ENCODE measurements at regions not wholly inside any gene's neighbourhood (a gene's known extent, or its start where the extent isn't known, plus 50 kb on each side); places are given as distances from the start of the nearest gene placed in this dataset.

DNA sequence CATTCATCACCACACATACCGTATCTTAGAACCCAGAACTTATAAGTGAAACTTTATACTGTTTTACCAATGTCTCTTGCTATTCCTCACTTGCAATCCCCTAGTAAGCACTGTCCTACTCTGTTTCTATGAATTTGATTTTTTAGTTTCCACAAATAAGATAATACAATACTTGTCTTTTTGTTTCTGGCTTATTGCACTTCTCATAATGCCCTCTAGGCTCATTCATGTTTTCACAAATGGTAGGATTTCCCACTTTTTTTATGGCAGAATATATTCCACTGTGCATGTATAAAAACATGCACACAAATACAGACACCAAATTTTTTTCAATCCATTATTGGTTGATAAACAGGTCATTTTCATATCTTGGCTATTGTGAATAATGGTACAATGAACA lies 1742.3 kb upstream of the NUDT12 start:
- TF ChIP-seq, protein P1, sequence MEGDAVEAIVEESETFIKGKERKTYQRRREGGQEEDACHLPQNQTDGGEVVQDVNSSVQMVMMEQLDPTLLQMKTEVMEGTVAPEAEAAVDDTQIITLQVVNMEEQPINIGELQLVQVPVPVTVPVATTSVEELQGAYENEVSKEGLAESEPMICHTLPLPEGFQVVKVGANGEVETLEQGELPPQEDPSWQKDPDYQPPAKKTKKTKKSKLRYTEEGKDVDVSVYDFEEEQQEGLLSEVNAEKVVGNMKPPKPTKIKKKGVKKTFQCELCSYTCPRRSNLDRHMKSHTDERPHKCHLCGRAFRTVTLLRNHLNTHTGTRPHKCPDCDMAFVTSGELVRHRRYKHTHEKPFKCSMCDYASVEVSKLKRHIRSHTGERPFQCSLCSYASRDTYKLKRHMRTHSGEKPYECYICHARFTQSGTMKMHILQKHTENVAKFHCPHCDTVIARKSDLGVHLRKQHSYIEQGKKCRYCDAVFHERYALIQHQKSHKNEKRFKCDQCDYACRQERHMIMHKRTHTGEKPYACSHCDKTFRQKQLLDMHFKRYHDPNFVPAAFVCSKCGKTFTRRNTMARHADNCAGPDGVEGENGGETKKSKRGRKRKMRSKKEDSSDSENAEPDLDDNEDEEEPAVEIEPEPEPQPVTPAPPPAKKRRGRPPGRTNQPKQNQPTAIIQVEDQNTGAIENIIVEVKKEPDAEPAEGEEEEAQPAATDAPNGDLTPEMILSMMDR (IDR thresholded peaks at IDR 0.05) = no peak
- TF ChIP-seq POLR2A (IDR thresholded peaks at IDR 0.05) = no peak
